Erythroblast (primary cell): ENCODE measurements at regions not wholly inside any gene's neighbourhood (a gene's known extent, or its start where the extent isn't known, plus 50 kb on each side); places are given as distances from the start of the nearest gene placed in this dataset.

Experiments used
- GATA1 ChIP-seq: IDR thresholded peaks from 2 replicates; pipeline ENCODE4 v1.6.1; 2011; ENCODE audit warnings: low read depth, mild to moderate bottlenecking, control low read depth, low read length, moderate library complexity
- POLR2A ChIP-seq: IDR thresholded peaks from 2 replicates; pipeline ENCODE4 v1.6.1; 2011; ENCODE audit warnings: mild to moderate bottlenecking, low read length

DNA sequence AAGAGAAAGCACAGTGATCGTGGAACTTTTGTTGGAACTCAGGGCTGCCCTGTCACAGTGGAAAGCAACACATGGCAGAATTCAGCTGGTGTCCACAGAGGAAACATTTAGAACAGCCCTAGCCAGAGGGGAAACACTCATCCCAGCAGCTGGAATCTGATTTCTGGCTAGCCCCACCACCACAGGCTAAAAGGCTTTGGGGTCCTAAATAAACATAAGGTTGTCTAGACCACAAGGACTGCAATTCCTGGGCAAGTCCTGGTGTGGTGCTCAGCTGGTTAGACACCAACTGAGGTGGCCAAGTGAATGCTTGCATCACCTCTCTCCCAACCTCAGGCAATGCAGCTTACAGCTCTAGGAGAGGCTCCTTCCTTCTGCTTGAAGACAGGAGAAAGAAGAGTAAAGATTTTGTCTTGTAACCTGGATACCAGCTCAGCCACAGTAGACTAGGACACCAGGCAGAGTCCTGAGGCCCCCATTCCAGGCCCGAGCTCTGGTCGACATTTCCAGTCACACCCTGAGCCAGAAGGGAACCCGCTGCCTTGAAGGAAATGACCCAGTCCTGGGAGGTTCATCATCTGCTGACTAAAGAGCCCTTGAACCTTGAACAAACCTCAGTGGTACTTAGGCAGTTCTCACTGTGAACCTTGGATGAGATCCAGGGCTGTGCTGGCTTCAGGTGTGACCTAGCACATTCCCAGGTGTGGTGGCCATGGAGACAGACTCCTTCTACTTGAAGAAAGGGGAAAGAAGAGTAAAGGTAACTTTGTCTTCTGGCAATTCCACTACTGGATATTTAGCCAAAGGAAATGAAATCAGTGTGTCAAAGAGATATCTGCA is 85.4 kb upstream of the PLXNC1 start:
- TF ChIP-seq POLR2A (no peak), GATA1 (no peak)
